ENCODE measurements at regions not wholly inside any gene's neighbourhood (a gene's known extent, or its start where the extent isn't known, plus 50 kb on each side); places are given as distances from the start of the nearest gene placed in this dataset.

DNA sequence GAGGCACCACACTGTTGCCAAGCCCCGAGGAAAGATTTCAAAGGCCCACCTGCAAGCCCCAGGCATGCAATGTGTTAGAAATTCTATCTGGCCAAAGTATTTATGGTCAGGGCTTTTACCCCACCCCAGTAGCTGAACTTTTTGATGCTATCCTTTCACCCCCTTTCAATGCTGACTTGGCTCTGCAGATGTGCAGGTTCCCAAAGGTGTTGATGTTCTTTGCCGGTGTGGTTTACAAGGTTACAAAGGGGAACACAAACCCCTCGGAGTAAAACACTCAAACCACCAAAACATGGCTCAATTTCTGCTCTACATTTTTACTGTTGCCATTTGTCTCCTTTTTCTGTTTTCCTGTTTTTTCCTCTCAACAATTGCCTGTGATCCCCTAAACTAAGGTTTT is 145.4 kb upstream of the BNIP2 start:
- TF ChIP-seq, protein P1, sequence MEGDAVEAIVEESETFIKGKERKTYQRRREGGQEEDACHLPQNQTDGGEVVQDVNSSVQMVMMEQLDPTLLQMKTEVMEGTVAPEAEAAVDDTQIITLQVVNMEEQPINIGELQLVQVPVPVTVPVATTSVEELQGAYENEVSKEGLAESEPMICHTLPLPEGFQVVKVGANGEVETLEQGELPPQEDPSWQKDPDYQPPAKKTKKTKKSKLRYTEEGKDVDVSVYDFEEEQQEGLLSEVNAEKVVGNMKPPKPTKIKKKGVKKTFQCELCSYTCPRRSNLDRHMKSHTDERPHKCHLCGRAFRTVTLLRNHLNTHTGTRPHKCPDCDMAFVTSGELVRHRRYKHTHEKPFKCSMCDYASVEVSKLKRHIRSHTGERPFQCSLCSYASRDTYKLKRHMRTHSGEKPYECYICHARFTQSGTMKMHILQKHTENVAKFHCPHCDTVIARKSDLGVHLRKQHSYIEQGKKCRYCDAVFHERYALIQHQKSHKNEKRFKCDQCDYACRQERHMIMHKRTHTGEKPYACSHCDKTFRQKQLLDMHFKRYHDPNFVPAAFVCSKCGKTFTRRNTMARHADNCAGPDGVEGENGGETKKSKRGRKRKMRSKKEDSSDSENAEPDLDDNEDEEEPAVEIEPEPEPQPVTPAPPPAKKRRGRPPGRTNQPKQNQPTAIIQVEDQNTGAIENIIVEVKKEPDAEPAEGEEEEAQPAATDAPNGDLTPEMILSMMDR (IDR thresholded peaks at IDR 0.05; ENCODE audit: low read depth, low read length) = no peak
- no peak for TF ChIP-seq EZH2phosphoT487 (IDR thresholded peaks at IDR 0.05; ENCODE audit: low read depth)

Measured in OCI-LY3 (cell line).